ENCODE measurements at regions not wholly inside any gene's neighbourhood (a gene's known extent, or its start where the extent isn't known, plus 50 kb on each side); places are given as distances from the start of the nearest gene placed in this dataset.
"Not testable (repeated sequence)": the region's sequence is repeated elsewhere in the genome, so short reads cannot be mapped to it uniquely, and the experiment has no call there.

DNA sequence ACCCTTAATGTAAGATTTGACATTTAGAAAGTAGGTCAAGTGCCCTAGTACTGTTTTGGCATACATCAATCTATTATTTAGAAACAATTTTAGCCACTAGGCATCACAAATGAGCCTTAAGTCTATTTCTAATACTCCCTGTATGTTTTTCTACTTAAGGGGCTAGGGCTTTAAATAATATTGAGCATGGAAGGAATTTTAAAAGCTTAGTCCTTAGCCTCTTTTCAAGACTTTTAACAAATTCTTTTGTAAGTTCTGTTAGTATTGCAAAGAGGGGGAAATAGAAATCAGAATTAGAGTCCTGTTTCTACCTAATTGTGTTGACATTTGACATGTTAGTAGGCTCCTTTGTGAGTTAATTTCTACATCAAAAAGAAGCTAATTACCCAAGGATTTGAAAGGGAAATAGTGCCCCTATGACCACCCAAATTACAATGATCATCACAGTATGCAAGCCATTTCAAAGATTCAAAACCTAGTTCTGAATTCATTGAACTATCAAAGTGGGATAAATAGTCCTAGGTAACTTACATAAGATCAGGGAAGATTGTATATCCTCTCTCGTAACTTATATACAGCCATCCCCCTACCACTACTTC, 647.8 kb upstream of the ACO1 start:
- DNase-seq (ENCODE audit: low read depth in 2 of 2): no peak

DNA sequence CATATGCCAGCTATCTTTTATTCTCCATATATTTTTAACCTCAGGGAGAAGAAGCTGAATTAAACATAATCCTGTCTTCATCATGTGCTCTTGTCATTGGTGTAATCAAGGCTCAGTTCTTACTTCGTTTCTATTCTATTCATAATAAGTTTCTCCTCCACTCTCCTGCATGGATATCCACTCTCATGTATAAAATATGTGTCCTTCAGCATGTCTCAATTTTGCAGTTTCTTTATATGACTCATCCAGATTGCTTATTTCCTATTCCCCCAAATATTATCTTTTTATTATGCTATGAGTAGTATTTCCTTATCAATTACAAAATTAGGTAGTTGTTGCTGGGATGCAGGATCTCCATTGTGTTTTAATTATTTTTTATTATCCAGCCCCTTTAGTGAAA, 643.7 kb upstream of the ACO1 start:
- DNase-seq (ENCODE audit: low read depth in 2 of 2): no peak

DNA sequence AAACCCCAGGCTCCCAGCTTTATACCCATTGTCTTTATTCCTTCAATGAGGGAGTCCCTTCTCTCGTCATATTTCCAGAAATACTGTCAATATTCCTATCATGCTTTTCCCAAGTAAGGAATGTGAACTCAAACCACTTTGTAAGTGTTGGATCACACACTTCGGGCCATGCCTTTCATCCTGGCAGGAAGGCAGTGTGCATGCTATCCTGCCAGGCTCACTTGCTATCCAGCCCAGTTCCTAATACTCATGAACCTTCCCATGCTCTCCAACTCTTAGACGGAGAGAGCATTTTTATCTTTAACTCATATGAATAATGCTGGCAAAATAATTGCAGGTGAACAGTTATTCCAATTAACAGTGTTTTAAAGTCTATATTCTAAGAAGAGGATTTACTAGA, 639.9 kb upstream of the ACO1 start:
- no peak for DNase-seq (ENCODE audit: low read depth in 2 of 2)

DNA sequence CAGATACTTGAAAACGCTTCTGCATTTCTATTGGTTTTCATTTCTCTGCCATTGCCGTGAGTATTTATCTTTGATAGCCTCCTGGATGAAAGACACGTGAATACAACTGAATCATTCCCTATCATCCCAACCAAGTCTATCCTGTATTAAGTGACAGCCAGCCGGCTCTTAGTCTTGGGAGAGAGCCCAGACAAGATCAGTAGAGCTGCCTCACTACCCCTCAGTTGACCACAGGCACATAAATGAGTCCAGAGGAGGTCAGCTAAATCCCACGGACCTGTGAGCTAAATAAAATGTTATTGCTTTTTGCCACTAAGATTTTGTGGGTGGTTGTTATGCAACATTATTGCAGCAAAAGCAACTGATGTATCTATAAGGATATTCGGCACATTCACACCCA, 639.0 kb upstream of the ACO1 start:
- no peak for DNase-seq (ENCODE audit: low read depth in 2 of 2)

DNA sequence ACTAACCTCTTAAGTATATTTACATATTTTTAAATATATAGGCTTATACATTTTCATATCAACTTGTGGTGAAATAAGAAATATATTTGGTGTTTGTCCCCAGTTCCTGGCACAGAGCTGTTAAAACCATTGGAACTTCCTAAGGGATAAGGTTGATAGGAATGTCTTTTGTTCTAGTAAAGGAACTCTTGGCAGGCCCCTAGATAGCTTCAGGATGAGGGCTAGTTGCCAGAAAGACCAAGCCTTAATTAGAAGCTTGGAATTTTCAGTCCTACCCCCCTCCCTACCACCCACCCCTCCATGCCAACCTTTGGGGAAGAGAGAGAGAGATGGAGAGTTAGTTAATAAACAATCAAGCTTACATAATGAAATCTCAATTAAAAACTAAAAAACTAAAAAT, 638.6 kb upstream of the ACO1 start:
- no peak for DNase-seq (ENCODE audit: low read depth in 2 of 2)

DNA sequence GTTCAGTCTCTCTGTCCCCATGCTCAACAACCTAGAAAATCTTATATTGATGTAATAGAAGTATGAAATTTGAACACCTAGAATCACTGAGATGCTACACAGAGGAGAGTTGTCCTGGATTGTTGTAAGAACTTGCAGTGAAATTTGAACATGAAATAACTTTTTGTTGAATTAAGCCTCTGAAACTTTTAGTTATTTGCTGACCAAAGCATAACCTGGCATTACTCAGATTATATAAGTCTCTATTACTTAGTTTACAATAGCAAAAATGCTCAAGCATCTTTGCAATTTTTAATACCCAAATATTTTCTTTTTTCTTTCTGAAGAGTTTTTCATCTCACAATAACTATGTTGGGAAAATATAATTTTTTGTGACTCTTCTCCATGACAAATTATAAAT, 630.7 kb upstream of the ACO1 start:
- no peak for DNase-seq (ENCODE audit: low read depth in 2 of 2)

DNA sequence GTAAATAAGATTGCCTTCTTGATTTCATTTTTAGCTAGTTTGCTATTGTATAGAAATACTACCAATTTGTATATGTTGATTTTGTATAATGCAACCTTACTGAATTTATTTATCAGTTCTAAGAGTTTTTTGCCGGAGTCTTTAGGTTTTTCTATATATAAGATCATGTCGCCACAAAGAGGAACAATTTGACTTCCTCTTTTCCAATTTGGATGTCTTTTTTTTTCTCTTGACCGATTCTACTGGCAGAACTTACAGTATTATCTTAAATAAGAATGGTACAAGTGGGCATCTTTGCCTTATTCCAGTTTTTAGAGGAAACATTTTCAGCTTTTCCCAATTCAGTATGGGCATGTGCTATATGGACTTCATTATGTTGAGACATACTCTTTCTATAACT, 624.7 kb upstream of the ACO1 start:
- DNase-seq (ENCODE audit: low read depth in 2 of 2): no peak

DNA sequence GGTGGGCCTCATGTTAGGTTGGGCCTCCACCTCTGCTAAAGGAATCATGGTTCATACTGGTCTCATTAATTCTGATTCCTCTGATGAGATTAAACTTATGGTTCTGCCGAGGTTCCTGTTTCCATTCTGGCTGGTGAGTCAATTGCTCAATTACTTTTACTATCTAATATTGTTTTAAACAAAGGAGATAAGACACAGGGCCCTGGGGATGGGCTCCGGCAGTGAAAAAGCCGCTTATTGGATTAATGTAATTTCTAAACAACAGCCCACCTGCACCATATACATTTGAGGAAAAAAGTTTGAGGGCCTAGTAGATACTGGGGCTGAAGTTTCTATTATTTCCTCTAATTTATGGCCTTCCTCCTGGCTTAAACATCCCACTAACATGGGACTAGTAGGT, 610.4 kb upstream of the ACO1 start:
- not testable (repeated sequence) for DNase-seq (ENCODE audit: low read depth in 2 of 2)

DNA sequence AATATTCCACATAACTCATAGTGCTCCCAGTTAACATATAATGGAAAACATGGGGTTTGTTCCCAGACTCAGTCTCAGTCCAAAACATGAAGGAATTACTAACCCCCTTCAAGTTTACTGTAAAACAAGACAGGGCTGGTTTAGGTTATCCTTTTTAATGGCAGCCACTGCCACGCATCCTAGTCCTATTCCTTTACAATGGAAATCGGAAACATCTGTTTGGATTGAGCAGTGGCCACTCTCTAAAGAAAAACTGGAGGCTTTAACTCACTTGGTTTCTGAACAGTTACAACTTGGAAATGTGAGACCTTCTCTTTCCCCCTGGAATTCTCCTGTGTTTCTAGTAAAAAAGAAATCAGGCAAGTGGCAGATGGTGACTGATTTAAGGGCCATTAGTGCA, 609.9 kb upstream of the ACO1 start:
- no peak for DNase-seq (ENCODE audit: low read depth in 2 of 2)

DNA sequence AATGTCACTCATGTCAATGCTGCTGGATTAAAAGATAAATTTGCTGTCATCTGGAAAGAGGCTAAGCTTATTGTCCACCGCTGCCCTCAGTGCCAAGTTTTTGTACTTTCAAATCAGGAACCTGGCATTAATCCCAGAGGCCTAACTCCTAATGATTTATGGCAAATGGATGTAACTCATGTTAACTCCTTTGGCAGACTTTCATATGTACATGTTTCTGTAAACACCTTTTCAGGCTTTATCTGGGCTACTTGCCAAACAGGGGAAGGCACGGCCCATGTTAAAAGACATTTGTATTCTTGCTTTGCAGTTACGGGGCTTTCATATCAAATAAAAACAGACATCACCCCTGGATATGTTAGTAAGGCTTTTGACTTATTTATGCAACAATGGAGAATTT, 608.0 kb upstream of the ACO1 start:
- no peak for DNase-seq (ENCODE audit: low read depth in 2 of 2)

DNA sequence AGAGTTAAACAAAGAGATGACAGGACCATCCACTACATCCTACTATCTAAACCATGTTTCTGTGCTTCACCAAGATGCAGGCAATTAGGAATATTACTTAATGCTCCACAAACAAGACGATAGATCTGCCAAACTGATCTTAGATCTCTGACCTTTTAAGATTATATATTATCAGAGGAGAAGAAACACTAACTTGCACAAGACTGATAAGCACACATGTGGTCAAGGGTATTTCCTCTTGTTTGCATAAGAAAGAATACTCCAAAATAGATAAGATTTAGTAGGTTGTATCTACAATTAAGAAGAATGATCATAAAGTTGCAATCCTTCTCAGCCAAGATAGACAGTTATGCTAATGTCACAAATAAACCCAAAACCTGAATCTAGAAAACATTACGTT, 601.0 kb upstream of the ACO1 start:
- no peak for DNase-seq (ENCODE audit: low read depth in 2 of 2)

DNA sequence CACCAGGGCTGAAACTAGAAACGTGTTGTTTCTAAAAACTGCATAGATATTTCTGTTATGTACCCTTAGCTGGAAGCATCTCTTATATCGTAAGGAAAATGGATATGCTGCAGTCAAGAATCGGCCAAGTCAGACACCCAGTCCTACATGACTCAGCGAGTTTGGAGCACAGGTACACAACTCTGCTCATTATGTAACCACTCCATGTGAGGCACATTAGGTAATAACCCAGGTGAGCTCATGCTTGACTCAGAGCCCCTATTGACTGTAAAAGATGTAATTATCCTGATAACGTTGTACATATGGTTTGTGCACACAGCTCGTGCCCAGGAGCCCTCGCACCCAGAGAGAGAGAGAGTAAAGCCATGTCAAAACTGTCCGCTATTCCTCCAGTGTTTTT, 593.7 kb upstream of the ACO1 start:
- no peak for DNase-seq (ENCODE audit: low read depth in 2 of 2)

DNA sequence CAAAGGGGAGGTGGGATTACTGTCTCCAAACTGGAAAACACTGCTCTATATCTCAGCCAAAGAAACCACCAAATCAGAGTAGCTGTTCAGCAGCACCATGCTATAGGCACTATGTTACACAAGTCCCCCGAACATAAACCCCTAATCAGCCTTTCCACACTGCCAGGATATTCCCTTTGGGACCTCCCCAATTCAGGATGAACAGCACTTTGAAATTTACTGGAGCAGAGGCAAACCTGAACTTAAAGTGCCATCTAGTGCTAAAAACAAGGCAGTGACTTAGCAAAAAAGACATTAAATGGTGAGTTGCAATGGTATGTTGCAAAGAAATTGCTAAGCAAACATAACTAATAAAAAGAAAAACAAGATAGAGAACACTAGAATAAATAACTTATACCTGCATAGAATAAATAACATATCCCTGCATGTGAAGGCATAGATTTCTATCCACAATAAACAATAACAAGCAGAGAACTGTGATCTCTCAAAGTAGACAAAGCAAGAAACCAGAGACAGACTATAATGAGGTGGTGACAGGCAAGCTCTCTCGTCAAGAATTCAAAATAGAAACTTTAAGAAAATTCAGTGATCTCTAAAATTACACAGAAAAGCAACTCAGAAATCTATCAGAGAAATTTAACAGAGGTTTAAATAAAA, 584.4 kb upstream of the ACO1 start:
- no peak for DNase-seq (ENCODE audit: low read depth in 2 of 2)

DNA sequence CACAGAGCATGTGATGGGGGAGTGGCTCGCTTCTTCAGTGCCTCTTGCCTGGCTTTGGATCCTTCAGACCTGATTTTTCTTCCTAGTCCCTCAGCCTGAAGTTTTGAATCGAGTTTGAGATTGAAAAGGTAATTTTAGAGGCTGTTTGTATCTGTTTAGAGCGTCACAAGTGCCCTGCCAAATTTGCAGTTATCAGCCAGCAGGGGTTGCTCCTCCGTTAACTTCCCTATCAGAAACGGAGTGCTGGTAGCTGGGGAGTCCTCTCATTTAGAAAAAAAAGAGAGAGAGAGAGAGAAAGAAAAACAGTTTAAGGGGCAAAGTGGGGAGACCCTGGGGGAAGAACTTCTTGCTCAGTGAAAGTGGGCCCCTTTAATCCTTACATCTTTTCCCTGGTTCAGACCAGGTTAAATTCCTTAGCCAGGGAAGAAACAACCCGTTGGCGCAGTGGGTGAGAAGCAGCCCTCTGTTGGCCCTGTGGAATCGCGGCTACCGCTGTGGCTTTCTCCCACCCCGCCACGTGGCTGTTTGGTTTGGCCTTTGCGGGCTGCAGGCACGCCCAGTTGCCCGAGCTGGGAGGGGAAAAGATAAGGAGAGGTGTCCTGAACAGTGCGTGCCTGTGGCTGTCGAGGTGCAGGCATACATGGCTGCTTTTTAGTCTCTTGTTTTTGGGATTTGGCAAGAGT, 576.7 kb upstream of the ACO1 start:
- DNase-seq (ENCODE audit: low read depth in 2 of 2): no peak

DNA sequence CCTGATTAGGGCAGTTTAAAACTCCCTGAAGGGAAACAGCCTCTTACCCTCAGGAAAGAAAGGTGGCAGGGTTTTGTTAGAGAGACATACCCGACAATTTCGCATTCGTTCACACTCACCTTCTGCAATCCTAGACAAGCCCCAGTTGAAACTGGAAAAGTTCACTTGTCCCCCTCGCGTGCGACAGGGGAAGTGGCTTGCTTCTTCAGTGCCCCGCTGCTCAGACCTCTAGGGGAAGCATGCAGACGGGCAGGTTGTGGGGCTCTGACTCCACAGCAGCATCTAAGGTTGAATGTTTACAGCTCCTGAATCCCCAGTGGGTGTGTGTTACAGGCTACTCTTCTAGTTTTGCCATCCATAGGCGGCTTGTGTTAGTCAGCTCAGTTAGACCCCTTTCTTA, 575.7 kb upstream of the ACO1 start:
- DNase-seq (ENCODE audit: low read depth in 2 of 2): no peak

DNA sequence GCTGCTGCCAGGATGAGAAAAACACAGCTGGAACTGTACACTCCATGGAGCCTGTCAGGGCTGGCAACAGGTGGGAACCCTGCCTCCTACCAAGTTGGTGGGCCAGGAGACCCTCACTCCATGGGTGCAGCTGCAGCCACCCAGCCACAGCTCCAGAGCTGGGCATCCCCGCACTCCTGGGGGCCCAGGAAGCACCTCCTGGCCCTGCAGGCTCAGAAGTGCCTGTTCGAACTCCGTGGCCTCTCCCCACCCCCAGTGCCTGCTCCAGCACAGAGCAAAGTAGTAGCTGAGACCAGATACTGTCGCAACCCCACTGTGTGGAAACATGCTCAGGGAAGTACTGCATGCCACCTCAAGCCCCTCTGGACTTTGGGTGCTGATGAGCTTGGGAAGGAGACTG, 564.0 kb upstream of the ACO1 start:
- DNase-seq (ENCODE audit: low read depth in 2 of 2): no peak

DNA sequence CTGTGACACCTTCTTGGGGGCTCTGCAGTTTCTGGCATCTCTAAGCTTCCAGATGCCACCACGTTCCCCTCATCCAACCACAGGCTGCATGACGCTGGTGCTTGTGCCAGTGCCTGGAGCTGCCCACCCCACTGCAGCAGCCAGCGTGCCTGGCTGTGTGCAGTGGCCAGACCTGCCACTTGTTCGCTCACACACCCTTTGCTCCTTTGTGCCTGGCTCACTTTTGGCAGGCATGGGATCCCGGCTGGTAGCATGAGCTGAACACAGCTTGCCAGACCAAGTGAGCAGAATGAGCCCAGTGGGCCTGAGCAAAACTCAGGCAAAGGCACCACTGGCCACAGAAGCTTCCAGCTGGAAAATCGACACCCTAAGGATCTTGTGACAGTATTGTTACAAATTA, 562.9 kb upstream of the ACO1 start:
- DNase-seq (ENCODE audit: low read depth in 2 of 2): no peak

DNA sequence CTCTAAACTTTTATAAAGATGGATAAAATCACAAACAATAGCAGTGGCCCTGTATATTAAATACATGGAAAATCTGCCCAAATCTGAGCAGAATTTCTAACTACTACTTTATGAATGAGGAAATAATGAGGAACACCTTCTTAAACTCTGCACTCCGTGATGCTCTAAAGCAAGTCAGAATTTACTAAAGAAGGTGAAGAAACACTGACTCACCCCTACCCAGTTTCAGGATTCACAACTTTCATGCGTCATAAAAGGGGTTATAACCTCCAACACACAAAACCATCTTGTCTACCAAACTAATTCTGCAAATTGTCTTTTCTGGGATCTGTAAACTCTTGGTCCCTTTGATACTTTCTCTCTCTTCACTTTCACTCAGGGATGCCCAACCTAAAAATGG, 561.1 kb upstream of the ACO1 start:
- no peak for DNase-seq (ENCODE audit: low read depth in 2 of 2)

DNA sequence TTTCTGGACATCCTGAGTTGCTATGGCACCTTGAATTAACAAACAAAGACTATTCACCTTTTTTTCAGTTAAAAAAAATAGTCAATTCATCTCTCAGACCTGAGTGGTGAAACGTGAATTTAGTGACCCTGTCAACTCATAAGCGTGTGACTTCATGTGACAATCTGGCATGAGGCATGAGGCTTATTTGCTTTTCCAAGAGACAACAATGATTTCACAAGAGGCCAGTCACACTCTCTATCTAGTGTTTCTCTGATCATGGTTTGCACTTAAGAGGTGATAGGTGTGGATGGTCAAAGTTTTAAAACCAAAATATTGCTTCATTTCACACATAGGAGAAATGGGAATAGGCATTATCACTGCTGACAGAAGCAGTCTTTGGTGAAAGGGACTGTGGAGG, 559.6 kb upstream of the ACO1 start:
- DNase-seq (ENCODE audit: low read depth in 2 of 2): no peak

DNA sequence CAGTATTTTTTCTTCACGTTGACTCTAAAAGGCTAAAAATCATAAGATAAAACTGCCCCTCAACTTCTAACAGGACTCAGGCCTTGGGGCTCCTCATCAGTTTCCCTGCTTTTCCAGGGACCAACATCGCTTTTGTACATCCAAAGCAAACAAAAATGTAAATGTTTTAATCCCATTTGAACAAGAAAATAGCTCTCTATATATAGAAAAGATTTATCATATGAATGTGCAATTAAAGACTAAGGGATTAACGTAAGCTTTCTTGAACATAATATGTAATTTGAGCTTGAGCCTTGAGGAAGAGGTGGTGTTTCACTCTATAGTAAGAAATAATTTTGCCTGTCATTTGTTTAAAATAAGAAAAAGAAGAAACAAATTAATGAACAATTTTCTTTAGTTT, 547.2 kb upstream of the ACO1 start:
- DNase-seq (ENCODE audit: low read depth in 2 of 2): no peak

DNA sequence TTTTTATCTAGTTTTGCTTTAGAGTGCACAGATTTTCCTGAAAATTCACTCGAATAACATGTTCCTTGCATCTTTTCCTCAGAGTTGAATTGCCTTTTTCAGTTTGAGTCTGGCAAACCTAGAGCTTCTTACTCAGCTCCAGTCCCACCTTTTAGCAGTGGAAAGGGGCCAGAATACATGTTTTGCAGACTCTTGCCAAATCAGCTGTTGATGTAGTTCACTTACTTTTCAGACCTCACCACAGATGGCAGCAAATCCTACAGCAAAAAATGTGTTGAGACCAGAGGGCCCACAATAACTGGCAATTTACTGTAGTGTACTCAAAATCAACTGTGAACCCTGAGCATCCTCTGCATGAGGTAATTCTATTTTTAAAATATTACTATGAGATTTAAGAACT, 545.2 kb upstream of the ACO1 start:
- no peak for DNase-seq (ENCODE audit: low read depth in 2 of 2)

DNA sequence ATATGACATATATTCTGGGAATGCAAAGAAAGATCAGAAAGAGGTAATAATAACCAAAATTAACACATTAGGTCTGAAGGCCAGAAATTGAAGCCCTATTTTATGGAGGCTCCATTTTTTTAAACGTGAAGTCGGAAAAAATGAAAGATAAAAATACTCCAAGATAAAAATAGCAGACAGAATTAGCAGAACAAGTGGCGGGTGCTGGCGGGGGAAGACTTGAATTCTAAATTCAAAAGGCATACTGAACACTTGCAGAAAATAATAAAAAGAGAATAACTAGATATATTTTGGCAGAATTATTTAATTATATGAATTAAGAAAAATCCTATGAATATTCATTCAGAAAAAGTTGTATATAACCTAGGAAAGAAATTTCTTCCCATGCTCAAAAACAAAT, 543.7 kb upstream of the ACO1 start:
- no peak for DNase-seq (ENCODE audit: low read depth in 2 of 2)

DNA sequence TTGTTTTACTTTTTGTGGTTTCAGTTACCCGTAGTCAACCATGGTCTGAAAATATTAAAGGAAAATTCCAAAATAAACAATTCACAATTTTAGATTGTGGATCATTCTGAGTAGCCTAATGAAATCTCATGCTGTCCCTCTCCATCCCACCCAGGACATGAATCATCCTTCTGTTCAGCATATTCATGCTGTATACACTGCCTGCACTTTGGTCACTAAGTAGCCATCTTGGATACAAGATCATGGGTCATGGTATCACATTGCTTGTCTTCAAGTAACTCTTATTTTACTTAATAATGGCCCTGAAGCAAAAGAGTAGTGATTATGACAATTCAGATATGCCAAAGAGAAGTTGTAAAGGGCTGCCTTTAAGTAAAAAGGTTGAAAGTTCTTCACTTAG, 536.5 kb upstream of the ACO1 start:
- DNase-seq (ENCODE audit: low read depth in 2 of 2): no peak
